ENCODE measurements at regions not wholly inside any gene's neighbourhood (a gene's known extent, or its start where the extent isn't known, plus 50 kb on each side); places are given as distances from the start of the nearest gene placed in this dataset.
"Not testable (repeated sequence)": the region's sequence is repeated elsewhere in the genome, so short reads cannot be mapped to it uniquely, and the experiment has no call there.

DNA sequence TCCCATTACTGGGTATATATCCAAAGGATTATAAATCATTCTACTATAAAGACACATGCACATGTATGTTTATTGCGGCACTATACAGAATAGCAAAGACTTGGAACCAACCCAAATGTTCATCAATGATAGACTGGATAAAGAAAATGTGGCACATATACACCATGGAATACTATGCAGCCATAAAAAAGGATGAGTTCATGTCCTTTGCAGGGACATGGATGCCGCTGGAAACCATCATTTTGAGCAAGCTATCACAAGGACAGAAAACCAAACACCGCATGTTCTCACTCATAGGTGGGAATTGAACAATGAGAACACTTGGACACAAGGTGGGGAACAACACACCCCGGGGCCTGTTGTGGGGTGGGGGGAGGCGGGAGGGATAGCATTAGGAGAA is 57.0 kb upstream of the NEUROD1 start:
- H3K27me3 ChIP-seq; H3K4me1 ChIP-seq; H3K9me3 ChIP-seq; H3K36me3 ChIP-seq; H3K4me3 ChIP-seq; H3K27ac ChIP-seq; DNase-seq; intact Hi-C loops (cut with DNase I; ENCODE audit: low total_unique reads): not testable (repeated sequence)

DNA sequence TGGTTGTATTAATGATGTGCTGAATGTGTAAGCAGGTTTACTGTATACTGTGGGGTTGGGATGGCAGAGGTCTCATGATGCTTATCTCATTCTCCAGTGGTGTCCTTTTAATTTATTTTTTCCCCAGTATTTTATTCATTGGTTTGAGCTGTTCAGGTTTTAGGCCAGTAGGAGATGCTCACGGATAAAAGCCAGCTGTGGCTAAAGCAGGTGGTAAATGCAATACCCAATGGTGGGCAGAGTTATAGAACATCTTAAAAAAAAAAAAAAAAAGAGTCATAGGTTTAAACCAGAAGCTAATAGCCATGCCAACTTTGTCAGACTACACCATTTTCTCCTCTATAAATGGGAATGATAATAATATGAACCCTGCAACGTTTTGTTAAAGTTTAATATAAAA is 57.8 kb upstream of the NEUROD1 start:
- H3K9me3 ChIP-seq, result no peaks in the 10 kb centered on the region
- DNase-seq, result no peak
- peaks cover 0 to 5% (median under 1%) of the 10 kb centered on the region in 4 donors for H3K4me1 ChIP-seq
- TF ChIP-seq, protein P1, sequence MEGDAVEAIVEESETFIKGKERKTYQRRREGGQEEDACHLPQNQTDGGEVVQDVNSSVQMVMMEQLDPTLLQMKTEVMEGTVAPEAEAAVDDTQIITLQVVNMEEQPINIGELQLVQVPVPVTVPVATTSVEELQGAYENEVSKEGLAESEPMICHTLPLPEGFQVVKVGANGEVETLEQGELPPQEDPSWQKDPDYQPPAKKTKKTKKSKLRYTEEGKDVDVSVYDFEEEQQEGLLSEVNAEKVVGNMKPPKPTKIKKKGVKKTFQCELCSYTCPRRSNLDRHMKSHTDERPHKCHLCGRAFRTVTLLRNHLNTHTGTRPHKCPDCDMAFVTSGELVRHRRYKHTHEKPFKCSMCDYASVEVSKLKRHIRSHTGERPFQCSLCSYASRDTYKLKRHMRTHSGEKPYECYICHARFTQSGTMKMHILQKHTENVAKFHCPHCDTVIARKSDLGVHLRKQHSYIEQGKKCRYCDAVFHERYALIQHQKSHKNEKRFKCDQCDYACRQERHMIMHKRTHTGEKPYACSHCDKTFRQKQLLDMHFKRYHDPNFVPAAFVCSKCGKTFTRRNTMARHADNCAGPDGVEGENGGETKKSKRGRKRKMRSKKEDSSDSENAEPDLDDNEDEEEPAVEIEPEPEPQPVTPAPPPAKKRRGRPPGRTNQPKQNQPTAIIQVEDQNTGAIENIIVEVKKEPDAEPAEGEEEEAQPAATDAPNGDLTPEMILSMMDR (IDR thresholded peaks at IDR 0.05), result no peak
- intact Hi-C loops (cut with DNase I; ENCODE audit: low total_unique reads), result no loop called here
- no peaks in the 10 kb centered on the region for H3K27me3 ChIP-seq
- no peak overlapping the region for H3K27ac ChIP-seq
- no peak overlapping the region for H3K4me3 ChIP-seq
- H3K36me3 ChIP-seq, result no peaks in the 10 kb centered on the region

DNA sequence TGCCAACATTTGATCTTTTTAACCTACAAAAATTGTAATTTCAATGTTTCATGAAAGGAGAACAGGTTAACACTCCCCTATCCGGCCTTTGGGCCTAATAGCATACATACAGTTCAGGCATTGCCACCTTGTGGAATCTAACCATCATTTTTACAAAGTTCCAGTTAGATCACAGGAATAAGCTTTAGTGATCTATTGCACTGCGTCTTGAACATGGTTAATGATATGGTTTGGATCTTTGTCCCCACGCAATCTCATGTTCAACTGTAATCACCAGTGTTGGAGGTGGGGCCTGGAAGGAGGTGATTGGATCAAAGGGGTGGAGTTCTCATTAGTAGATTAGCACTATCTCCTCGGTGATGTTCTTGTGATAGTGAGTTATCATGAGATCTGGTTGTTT is 58.2 kb upstream of the NEUROD1 start:
- Histone ChIP-seq H3K4me3 (no peak overlapping the region), H3K9me3 (no peaks in the 10 kb centered on the region), H3K36me3 (no peaks in the 10 kb centered on the region), H3K4me1 (peaks cover 0 to 5% (median 2%) of the 10 kb centered on the region in 4 donors), H3K27ac (no peak overlapping the region), H3K27me3 (no peaks in the 10 kb centered on the region)
- no peak for DNase-seq
- intact Hi-C loops (cut with DNase I; ENCODE audit: low total_unique reads), result no loop called here
- TF ChIP-seq, protein P1 (IDR thresholded peaks at IDR 0.05), result no peak

DNA sequence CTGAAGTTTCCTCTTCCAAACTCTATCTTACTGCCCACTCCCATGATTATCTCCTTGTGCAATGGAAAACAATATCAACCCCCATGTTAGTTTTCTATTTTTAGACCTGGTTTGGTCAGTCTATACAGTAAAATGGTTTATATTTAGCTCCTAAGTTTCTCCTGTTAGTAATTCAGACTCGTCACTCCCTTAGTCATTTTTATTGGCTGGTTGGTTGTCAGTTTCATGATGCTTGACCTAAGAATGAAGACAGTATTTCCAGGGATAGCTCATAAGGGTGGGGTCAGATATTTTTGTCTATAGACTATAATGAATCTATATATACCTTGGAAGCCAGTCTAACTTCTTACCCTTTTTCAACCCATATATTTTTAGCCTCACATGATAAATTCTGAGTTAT is 61.4 kb upstream of the NEUROD1 start:
- intact Hi-C loops (cut with DNase I; ENCODE audit: low total_unique reads), result loop anchor here (5.0 kb wide), 3 partner anchors 166 to 336 kb away; no protein-coding TSS in a partner anchor
- H3K9me3 ChIP-seq, result no peaks in the 10 kb centered on the region
- H3K4me3 ChIP-seq, result no peak overlapping the region
- no peaks in the 10 kb centered on the region for H3K36me3 ChIP-seq
- H3K27me3 ChIP-seq, result no peaks in the 10 kb centered on the region
- no peak for DNase-seq
- H3K4me1 ChIP-seq, result peaks cover 0 to 5% (median 2%) of the 10 kb centered on the region in 4 donors
- no peak overlapping the region for H3K27ac ChIP-seq
- TF ChIP-seq, protein P1 (IDR thresholded peaks at IDR 0.05), result no peak

DNA sequence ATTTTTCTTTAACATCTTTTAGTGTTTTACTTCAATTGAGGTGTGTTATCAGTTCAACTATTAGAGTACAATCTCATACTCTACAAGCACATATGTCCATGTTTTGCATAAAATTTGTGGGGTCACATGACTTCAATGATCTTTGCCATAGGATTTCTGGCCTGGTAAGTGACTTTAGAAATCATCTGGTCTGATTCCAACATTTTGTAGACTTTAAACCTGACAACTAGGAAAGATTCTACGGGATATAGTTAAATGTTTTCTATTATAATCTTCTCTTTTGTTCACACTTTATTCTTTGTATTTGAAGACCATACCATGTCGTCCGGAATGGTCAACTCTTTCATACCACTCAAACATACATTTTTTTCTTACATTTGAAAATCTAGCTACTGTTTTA is 62.0 kb upstream of the NEUROD1 start:
- DNase-seq, result no peak
- Histone ChIP-seq H3K27ac (no peak overlapping the region), H3K4me3 (no peak overlapping the region), H3K27me3 (no peaks in the 10 kb centered on the region), H3K9me3 (no peaks in the 10 kb centered on the region), H3K4me1 (peaks cover 0 to 5% (median 2%) of the 10 kb centered on the region in 4 donors), H3K36me3 (no peaks in the 10 kb centered on the region)
- intact Hi-C loops (cut with DNase I; ENCODE audit: low total_unique reads), result loop anchor here (5.0 kb wide), 3 partner anchors 165 to 335 kb away; no protein-coding TSS in a partner anchor
- TF ChIP-seq, protein P1 (IDR thresholded peaks at IDR 0.05), result no peak

DNA sequence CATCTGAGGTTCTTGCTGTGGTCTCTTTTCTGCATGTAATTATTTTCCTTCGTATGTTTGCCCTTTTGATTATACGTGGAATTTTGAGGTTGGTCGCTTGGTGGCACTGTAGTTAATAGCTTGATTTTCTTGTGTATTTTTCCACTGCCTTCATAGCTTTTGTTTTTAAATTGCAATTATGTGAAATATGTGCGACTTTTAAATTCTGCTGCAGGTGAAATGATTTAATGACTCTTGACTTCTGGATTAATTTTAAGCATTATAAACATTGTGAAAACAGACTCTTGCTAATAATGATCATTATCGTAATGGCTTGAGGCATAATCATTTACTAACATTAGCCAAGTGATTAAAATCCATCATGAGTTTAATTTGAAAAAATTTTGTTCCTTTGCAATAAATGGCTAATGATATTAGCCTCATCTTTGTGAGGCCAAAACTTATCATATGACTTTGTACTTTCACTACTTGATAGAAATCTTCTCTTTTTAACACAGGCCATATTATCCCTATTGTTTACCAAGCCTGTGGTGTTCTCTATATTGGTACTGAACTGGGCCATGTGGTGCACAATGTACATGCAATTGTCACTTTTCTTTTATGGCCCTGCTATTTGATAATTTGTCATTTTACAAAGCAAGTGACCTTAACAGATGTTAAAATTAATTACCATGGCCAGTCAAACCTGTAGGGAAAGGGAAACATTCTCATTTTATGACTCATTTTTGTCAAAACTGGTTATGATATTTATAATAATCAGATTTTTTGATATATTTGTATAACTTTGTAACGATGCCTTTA is 62.8 kb upstream of the NEUROD1 start:
- Histone ChIP-seq H3K36me3 (no peaks in the 10 kb centered on the region), H3K4me1 (peaks cover 0 to 5% (median 2%) of the 10 kb centered on the region in 4 donors), H3K27ac (no peak overlapping the region), H3K4me3 (no peak overlapping the region), H3K9me3 (no peaks in the 10 kb centered on the region), H3K27me3 (no peaks in the 10 kb centered on the region)
- TF ChIP-seq, protein P1 (IDR thresholded peaks at IDR 0.05), result peak; percentile 64 to 79
- DNase-seq, result peak in 1 of 2 donors; percentile 32
- intact Hi-C loops (cut with DNase I; ENCODE audit: low total_unique reads), result loop anchor here (5.0 kb wide), 3 partner anchors 164 to 334 kb away; no protein-coding TSS in a partner anchor

Measured in tibial artery (tissue), 4 donors.